H9 (cell line): ENCODE measurements at regions not wholly inside any gene's neighbourhood (a gene's known extent, or its start where the extent isn't known, plus 50 kb on each side); places are given as distances from the start of the nearest gene placed in this dataset.

ENCODE experiments used
- DNase-seq: peaks from one replicate; pipeline ENCODE4 v3.0.0-alpha.2; 2017
- H2AFZ ChIP-seq: one replicate; pipeline ENCODE4 v1.6.1; 2013; ENCODE audit warnings: mild to moderate bottlenecking, low read length, control low read depth, moderate library complexity
- H2AK5ac ChIP-seq: 2 replicates; pipeline ENCODE4 v1.6.1; 2013; ENCODE audit warnings: low read length, control low read depth, mixed read lengths; ENCODE audit not compliant: insufficient read length
- H2BK120ac ChIP-seq: one replicate; pipeline ENCODE4 v1.6.1; 2013; ENCODE audit warnings: low read depth, mild to moderate bottlenecking, low read length, control low read depth, inconsistent platforms; ENCODE audit not compliant: poor library complexity, severe bottlenecking
- H2BK12ac ChIP-seq: 2 replicates; pipeline ENCODE4 v1.6.1; 2013; ENCODE audit warnings: low read length, control low read depth, mixed read lengths, low read depth; ENCODE audit not compliant: insufficient read length
- H2BK15ac ChIP-seq: 2 replicates; pipeline ENCODE4 v1.6.1; 2013; ENCODE audit warnings: low read depth, low read length, control low read depth
- H2BK20ac ChIP-seq: one replicate; pipeline ENCODE4 v1.6.1; 2013; ENCODE audit warnings: low read depth, mild to moderate bottlenecking, low read length, control low read depth, inconsistent platforms; ENCODE audit not compliant: poor library complexity, severe bottlenecking
- H2BK5ac ChIP-seq: 2 replicates; pipeline ENCODE4 v1.6.1; 2013; ENCODE audit warnings: low read length, control low read depth, mixed read lengths; ENCODE audit not compliant: insufficient read length
- H3K14ac ChIP-seq: 2 replicates; pipeline ENCODE4 v1.6.1; 2013; ENCODE audit warnings: low read length, control low read depth; ENCODE audit not compliant: insufficient read depth
- H3K18ac ChIP-seq: 2 replicates; pipeline ENCODE4 v1.6.1; 2013; ENCODE audit warnings: low read depth, mild to moderate bottlenecking, mixed read lengths, low read length, control low read depth; ENCODE audit not compliant: insufficient read length
- H3K23ac ChIP-seq: 2 replicates; pipeline ENCODE4 v1.6.1; 2013; ENCODE audit warnings: low read length, control low read depth, mixed read lengths, low read depth; ENCODE audit not compliant: insufficient read length
- H3K23me2 ChIP-seq: 2 replicates; pipeline ENCODE4 v1.6.1; 2013; ENCODE audit warnings: low read depth, mild to moderate bottlenecking, mixed read lengths, low read length, control low read depth; ENCODE audit not compliant: insufficient read length, poor library complexity, severe bottlenecking
- H3K27ac ChIP-seq: 2 replicates; pipeline ENCODE4 v1.5.1; 2013; ENCODE audit warnings: low read length, control low read depth, mixed read lengths, low read depth; ENCODE audit not compliant: insufficient read length
- H3K27me3 ChIP-seq: 2 replicates; pipeline ENCODE4 v1.6.1; 2013; ENCODE audit warnings: low read length, control low read depth, inconsistent platforms; ENCODE audit not compliant: insufficient read depth
- H3K4ac ChIP-seq: 2 replicates; pipeline ENCODE4 v1.6.1; 2013; ENCODE audit warnings: low read depth, mild to moderate bottlenecking, control low read depth, inconsistent platforms, low read length, moderate library complexity
- H3K4me1 ChIP-seq: 2 replicates; pipeline ENCODE4 v1.6.1; 2013; ENCODE audit warnings: low read length, control low read depth, inconsistent platforms; ENCODE audit not compliant: insufficient read depth
- H3K4me2 ChIP-seq: 2 replicates; pipeline ENCODE4 v1.6.1; 2013; ENCODE audit warnings: low read length, control low read depth, mixed read lengths; ENCODE audit not compliant: insufficient read length, insufficient read depth
- H3K56ac ChIP-seq: 2 replicates; pipeline ENCODE4 v1.6.1; 2013; ENCODE audit warnings: low read depth, mild to moderate bottlenecking, mixed read lengths, low read length, control low read depth; ENCODE audit not compliant: insufficient read length
- H3K79me1 ChIP-seq: 2 replicates; pipeline ENCODE4 v1.6.1; 2013; ENCODE audit warnings: low read depth, mild to moderate bottlenecking, moderate library complexity, low read length, control low read depth, inconsistent platforms; ENCODE audit not compliant: insufficient read depth, poor library complexity, severe bottlenecking
- H3K79me2 ChIP-seq: 2 replicates; pipeline ENCODE4 v1.6.1; 2013; ENCODE audit warnings: low read length, control low read depth, inconsistent platforms; ENCODE audit not compliant: insufficient read depth
- H3K9ac ChIP-seq: 2 replicates; pipeline ENCODE4 v1.6.1; 2013; ENCODE audit warnings: low read length, control low read depth, mixed read lengths; ENCODE audit not compliant: insufficient read length; ENCODE audit errors: extremely low read depth
- H3K9me3 ChIP-seq: one replicate; pipeline ENCODE4 v1.6.1; 2013; ENCODE audit warnings: low read depth, low read length, inconsistent platforms; ENCODE audit not compliant: control insufficient read depth
- H3T11ph ChIP-seq: one replicate; pipeline ENCODE4 v1.6.1; 2013; ENCODE audit warnings: mild to moderate bottlenecking, low read length, control low read depth, inconsistent platforms
- H4K20me1 ChIP-seq: one replicate; pipeline ENCODE4 v1.6.1; 2013; ENCODE audit not compliant: control insufficient read depth, insufficient read length, insufficient read depth
- H4K5ac ChIP-seq: 2 replicates; pipeline ENCODE4 v1.6.1; 2013; ENCODE audit warnings: low read depth, mild to moderate bottlenecking, mixed read lengths, low read length, control low read depth; ENCODE audit not compliant: insufficient read length
- H4K8ac ChIP-seq: replicated peaks from 2 replicates; pipeline ENCODE4 v1.6.1; 2013; ENCODE audit warnings: low read length, control low read depth, mixed read lengths, low read depth; ENCODE audit not compliant: insufficient read length
- H4K91ac ChIP-seq: 2 replicates; pipeline ENCODE4 v1.6.1; 2013; ENCODE audit warnings: low read depth, mild to moderate bottlenecking, moderate library complexity, mixed read lengths, low read length, control low read depth; ENCODE audit not compliant: insufficient read length
- H3K27ac Mint-ChIP-seq, 3 experiments: 2 replicates in 2 of 3; 3 replicates in 1 of 3; pipeline ENCODE4 v1.8.0; 2020 to 2021; ENCODE audit warnings: mixed read lengths in 3 of 3, mild to moderate bottlenecking in 1 of 3, moderate library complexity in 1 of 3
- H3K27me3 Mint-ChIP-seq: 2 replicates; pipeline ENCODE4 v1.8.0; 2021; ENCODE audit warnings: low read depth, mild to moderate bottlenecking, moderate library complexity, mixed read lengths
- H3K36me3 Mint-ChIP-seq, 3 experiments: 2 replicates in 2 of 3; 3 replicates in 1 of 3; pipeline ENCODE4 v1.8.0; 2020 to 2021; ENCODE audit warnings: low read depth in 3 of 3, mixed read lengths in 3 of 3; ENCODE audit not compliant: insufficient read depth in 1 of 3
- H3K4me1 Mint-ChIP-seq, 2 experiments: 2 replicates each; pipeline ENCODE4 v1.8.0; 2020; ENCODE audit warnings: mixed read lengths in 2 of 2
- H3K4me3 Mint-ChIP-seq, 2 experiments: 2 replicates in 1 of 2; 3 replicates in 1 of 2; pipeline ENCODE4 v1.8.0; 2020 to 2021; ENCODE audit warnings: mild to moderate bottlenecking in 2 of 2, mixed read lengths in 2 of 2, moderate library complexity in 1 of 2
- H3K9me3 Mint-ChIP-seq, 2 experiments: 2 replicates in 1 of 2; 3 replicates in 1 of 2; pipeline ENCODE4 v1.8.0; 2020; ENCODE audit warnings: mild to moderate bottlenecking in 2 of 2, mixed read lengths in 2 of 2, moderate library complexity in 1 of 2
- WGBS: extraction: QIAGEN DNeasy Blood & Tissue Kit; methylation state at CpG from one replicate; pipeline ENCODE4 v1.1.7; 2013; ENCODE audit warnings: missing lambda C conversion rate, low lambda C conversion rate, mixed read lengths; ENCODE audit not compliant: insufficient read length; ENCODE audit errors: extremely low coverage; 5-methylcytosine and 5-hydroxymethylcytosine counted together
- TF ChIP-seq, protein P1 (sequence below): fragments of 200-600 bp; sonication (generic); conservative IDR thresholded peaks from 3 replicates; pipeline ENCODE4 v1.8.0; 2021; ENCODE audit warnings: antibody characterized with exemption, mild to moderate bottlenecking

DNA sequence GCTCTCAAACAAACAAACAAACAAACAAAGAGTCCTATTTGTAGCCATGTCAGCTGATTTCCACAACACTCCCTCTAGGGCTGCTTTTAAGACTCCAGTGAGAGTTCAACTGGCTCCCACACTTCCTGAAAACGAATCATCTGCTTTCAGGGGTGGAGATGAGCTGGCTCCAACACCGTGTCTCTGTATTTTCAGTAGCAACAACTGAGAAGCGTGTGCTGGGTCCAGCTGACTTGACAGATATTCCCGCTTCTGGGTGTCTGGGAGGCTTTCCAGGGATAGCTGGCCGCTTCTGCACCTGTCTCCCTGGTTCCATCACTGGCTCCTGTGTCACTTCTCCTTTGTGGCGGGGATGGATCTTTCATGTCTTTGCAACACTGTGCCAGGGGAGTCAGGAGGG is 272.5 kb upstream of the SOX4 start:
- Histone ChIP-seq H3K18ac (no peak overlapping the region), H3K56ac (no peak overlapping the region), H2BK15ac (no peak overlapping the region), H3K9ac (no peak overlapping the region), H3K79me1 (no peaks in the 10 kb centered on the region), H3K4ac (no peak overlapping the region), H3K23me2 (no peaks in the 10 kb centered on the region), H3K23ac (no peak overlapping the region), H2AFZ (no peak overlapping the region), H4K91ac (no peak overlapping the region), H3K9me3 (no peaks in the 10 kb centered on the region), H3K79me2 (no peaks in the 10 kb centered on the region), H2BK12ac (no peak overlapping the region), H3K14ac (no peak overlapping the region), H4K8ac (no peak overlapping the region), H4K20me1 (no peaks in the 10 kb centered on the region), H2BK20ac (no peak overlapping the region), H3T11ph (no peak overlapping the region), H3K27me3 (no peaks in the 10 kb centered on the region), H3K27ac (no peak overlapping the region), H4K5ac (no peak overlapping the region), H3K4me1 (no peaks in the 10 kb centered on the region), H2BK5ac (no peak overlapping the region), H2AK5ac (no peak overlapping the region), H2BK120ac (no peak overlapping the region), H3K4me2 (no peak overlapping the region)
- no peak for DNase-seq
- no peak overlapping the region for H3K27ac Mint-ChIP-seq
- peaks cover 11 to 19% (median 11%) of the 10 kb centered on the region in 3 experiments; a peak in 6 of 7 replicates for H3K36me3 Mint-ChIP-seq
- H3K27me3 Mint-ChIP-seq: peaks cover 1% of the 10 kb centered on the region; the same call in 1 of the 2 replicates
- TF ChIP-seq, protein P1, sequence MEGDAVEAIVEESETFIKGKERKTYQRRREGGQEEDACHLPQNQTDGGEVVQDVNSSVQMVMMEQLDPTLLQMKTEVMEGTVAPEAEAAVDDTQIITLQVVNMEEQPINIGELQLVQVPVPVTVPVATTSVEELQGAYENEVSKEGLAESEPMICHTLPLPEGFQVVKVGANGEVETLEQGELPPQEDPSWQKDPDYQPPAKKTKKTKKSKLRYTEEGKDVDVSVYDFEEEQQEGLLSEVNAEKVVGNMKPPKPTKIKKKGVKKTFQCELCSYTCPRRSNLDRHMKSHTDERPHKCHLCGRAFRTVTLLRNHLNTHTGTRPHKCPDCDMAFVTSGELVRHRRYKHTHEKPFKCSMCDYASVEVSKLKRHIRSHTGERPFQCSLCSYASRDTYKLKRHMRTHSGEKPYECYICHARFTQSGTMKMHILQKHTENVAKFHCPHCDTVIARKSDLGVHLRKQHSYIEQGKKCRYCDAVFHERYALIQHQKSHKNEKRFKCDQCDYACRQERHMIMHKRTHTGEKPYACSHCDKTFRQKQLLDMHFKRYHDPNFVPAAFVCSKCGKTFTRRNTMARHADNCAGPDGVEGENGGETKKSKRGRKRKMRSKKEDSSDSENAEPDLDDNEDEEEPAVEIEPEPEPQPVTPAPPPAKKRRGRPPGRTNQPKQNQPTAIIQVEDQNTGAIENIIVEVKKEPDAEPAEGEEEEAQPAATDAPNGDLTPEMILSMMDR: no peak
- no peak overlapping the region for H3K4me3 Mint-ChIP-seq
- H3K9me3 Mint-ChIP-seq: peaks cover 13 to 18% of the 10 kb centered on the region in 2 experiments
- no CpG with 5 or more reads among the region's 6 CpGs for WGBS
- peaks cover 2 to 5% of the 10 kb centered on the region in 2 experiments; a peak in 3 of 4 replicates for H3K4me1 Mint-ChIP-seq
